Prostate gland (tissue), 2 donors: ENCODE measurements at regions not wholly inside any gene's neighbourhood (a gene's known extent, or its start where the extent isn't known, plus 50 kb on each side); places are given as distances from the start of the nearest gene placed in this dataset.

Experiments
- DNase-seq: peaks from one replicate; pipeline ENCODE4 v3.0.0-alpha.2; 2019; ENCODE audit warnings: low spot score
- H3K27ac ChIP-seq, 2 donors: fragments of 200-600 bp; sonication (generic); 2 replicates each; pipeline ENCODE4 v1.5.1; 2017 to 2019
- H3K27me3 ChIP-seq: fragments of 200-600 bp; sonication (generic); replicated peaks from 2 replicates; pipeline ENCODE4 v1.5.1; 2019; ENCODE audit not compliant: insufficient read depth
- H3K36me3 ChIP-seq, 2 donors: fragments of 200-600 bp; sonication (generic); 1 replicate in 1 of 2; 2 replicates in 1 of 2; pipeline versions ENCODE4 v1.5.1 to v1.8.1; 2017 to 2019
- H3K4me1 ChIP-seq: fragments of 200-600 bp; sonication (generic); replicated peaks from 2 replicates; pipeline ENCODE4 v1.5.1; 2019
- H3K4me3 ChIP-seq, 2 donors: fragments of 200-600 bp; sonication (generic); 2 replicates each; pipeline ENCODE4 v1.5.1; 2017 to 2019
- H3K9me3 ChIP-seq: fragments of 200-600 bp; sonication (generic); 2 replicates; pipeline ENCODE4 v1.5.1; 2017
- POLR2A ChIP-seq: fragments of 450-650 bp; IDR thresholded peaks from one replicate; pipeline ENCODE4 v1.6.1; 2016; ENCODE audit warnings: antibody characterized with exemption, mild to moderate bottlenecking
- POLR2AphosphoS5 ChIP-seq: sonication (generic); formaldehyde crosslinking; IDR thresholded peaks from one replicate; pipeline ENCODE4 v1.6.1; 2017; ENCODE audit warnings: antibody characterized with exemption
- WGBS: methylation state at CpG from one replicate; pipeline ENCODE4 v1.1.5; 2018; 5-methylcytosine and 5-hydroxymethylcytosine counted together
- intact Hi-C: fragments of 100-400 bp; cut with DNase I; formaldehyde crosslinking; loops from one replicate; pipeline ENCODE4 v1.14.2; 2022
- TF ChIP-seq, protein P1 (sequence below), 4 experiments: fragments of 200-600 bp in 2 of 4; fragments of 450-650 bp in 2 of 4; sonication (generic) in 2 of 4; IDR thresholded peaks; 1 replicate in 3 of 4; 2 replicates in 1 of 4; pipeline ENCODE4 v1.5.1; 2016 to 2019; ENCODE audit warnings: antibody characterized with exemption in 4 of 4, mild to moderate bottlenecking in 2 of 4, moderate library complexity in 2 of 4

DNA sequence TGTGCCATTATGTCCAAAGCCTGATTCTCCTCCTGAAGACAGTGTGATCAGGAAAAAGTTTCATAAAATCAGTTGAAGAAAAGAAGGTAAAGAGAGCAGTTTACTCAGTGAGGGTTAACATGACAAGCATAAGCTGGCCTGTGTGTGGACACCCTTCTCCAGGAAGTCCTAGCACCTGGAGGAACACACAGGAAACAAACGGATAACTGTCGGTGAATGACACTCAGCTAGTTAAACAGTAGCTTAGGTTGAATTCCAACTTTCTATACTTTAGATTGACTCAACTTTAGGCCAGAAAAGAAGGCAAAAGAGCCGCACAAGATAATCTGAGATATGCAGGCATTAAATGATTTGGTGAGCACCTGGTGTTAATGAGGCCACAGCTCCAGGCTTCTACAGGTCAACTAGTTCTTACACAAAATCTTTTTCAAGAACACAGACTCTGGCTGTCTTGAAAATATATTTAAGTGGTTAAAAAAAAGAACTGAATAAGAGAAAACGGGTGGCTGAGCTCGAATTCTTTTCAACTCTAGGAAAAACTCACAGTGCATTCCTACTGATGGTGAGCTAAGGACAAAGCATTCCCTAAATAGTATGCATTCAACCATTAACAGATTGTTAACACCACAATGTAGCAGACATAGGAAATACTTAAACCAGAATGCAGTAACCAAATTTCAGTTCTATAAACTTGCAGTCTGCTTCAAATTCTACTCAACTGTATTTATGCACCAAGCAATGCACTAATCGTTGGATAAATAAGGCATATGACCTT is 56.9 kb upstream of the TSPAN8 start:
- Histone ChIP-seq H3K4me1 (no peaks in the 10 kb centered on the region), H3K4me3 (no peak overlapping the region), H3K27me3 (no peaks in the 10 kb centered on the region), H3K27ac (no peak overlapping the region), H3K9me3 (no peaks in the 10 kb centered on the region), H3K36me3 (no peaks in the 10 kb centered on the region)
- intact Hi-C loops: no loop called here
- 46% methylated on average over 6 of the region's 6 CpGs for WGBS
- TF ChIP-seq POLR2A (no peak), POLR2AphosphoS5 (no peak)
- TF ChIP-seq, protein P1, sequence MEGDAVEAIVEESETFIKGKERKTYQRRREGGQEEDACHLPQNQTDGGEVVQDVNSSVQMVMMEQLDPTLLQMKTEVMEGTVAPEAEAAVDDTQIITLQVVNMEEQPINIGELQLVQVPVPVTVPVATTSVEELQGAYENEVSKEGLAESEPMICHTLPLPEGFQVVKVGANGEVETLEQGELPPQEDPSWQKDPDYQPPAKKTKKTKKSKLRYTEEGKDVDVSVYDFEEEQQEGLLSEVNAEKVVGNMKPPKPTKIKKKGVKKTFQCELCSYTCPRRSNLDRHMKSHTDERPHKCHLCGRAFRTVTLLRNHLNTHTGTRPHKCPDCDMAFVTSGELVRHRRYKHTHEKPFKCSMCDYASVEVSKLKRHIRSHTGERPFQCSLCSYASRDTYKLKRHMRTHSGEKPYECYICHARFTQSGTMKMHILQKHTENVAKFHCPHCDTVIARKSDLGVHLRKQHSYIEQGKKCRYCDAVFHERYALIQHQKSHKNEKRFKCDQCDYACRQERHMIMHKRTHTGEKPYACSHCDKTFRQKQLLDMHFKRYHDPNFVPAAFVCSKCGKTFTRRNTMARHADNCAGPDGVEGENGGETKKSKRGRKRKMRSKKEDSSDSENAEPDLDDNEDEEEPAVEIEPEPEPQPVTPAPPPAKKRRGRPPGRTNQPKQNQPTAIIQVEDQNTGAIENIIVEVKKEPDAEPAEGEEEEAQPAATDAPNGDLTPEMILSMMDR (IDR thresholded peaks at IDR 0.05): no peak
- no peak for DNase-seq

DNA sequence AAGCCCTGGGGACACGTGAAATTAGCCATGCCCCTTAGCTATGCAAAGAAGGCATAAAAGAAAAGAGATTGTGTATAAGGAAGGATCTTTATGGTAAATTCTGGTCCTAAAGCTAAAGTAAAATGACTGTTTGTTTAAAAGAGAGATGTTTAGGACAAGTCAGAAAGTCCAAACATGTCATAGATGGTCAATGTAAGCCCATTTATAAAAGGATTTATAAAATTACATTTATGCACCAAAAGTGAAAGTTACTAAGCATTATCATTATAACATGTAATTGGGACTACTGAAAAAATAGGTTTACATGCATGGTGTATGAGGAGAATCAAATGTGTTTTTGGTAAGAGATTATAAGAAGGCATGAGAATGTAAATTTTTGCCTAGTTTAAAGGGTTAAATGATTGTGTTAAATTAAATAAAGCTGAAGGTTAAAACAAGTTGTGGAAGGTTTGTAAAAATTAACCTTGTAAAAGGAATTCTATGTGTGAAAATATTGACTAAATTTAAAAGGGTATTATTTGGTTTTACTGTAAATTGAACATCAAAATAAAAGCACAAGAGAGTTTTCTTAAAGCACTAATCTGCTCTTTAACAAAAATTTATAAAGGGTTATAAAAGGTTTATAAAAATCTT is 50.4 kb upstream of the TSPAN8 start:
- intact Hi-C loops: no loop called here
- H3K27ac ChIP-seq: no peak overlapping the region
- no peak for DNase-seq
- no peaks in the 10 kb centered on the region for H3K9me3 ChIP-seq
- H3K4me1 ChIP-seq: no peaks in the 10 kb centered on the region
- 45% methylated on average over 1 of the region's 1 CpG for WGBS
- no peaks in the 10 kb centered on the region for H3K36me3 ChIP-seq
- TF ChIP-seq POLR2A: no peak
- TF ChIP-seq, protein P1 (IDR thresholded peaks at IDR 0.05): no peak
- TF ChIP-seq POLR2AphosphoS5: no peak
- no peaks in the 10 kb centered on the region for H3K27me3 ChIP-seq
- H3K4me3 ChIP-seq: no peak overlapping the region
